ENCODE measurements at regions not wholly inside any gene's neighbourhood (a gene's known extent, or its start where the extent isn't known, plus 50 kb on each side); places are given as distances from the start of the nearest gene placed in this dataset.

DNA sequence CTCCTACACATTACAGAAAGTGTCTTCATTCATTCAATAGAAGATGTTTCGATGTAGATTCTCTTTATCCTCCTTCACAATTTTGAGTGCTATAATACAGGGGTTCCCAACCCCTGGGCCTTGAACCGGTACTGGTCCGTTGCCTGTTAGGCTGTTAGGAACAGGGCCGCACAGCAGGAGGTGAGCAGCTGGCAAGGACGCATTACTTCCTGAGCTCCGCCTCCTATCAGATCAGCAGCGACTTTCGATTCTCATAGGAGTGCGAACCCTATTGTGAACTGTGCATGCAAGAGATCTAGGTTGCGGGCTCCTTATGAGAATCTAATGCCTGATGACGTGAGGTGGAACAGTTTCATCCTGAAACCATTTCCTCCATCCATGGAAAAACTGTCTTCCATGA, 153.0 kb upstream of the SMC2 start:
- TF ChIP-seq, protein P1, sequence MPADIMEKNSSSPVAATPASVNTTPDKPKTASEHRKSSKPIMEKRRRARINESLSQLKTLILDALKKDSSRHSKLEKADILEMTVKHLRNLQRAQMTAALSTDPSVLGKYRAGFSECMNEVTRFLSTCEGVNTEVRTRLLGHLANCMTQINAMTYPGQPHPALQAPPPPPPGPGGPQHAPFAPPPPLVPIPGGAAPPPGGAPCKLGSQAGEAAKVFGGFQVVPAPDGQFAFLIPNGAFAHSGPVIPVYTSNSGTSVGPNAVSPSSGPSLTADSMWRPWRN (IDR thresholded peaks at IDR 0.05; ENCODE audit: low read depth): no peak
- TF ChIP-seq HMG20B (CRISPR knock-in tag; IDR thresholded peaks at IDR 0.05): no peak
- TF ChIP-seq, protein P2, sequence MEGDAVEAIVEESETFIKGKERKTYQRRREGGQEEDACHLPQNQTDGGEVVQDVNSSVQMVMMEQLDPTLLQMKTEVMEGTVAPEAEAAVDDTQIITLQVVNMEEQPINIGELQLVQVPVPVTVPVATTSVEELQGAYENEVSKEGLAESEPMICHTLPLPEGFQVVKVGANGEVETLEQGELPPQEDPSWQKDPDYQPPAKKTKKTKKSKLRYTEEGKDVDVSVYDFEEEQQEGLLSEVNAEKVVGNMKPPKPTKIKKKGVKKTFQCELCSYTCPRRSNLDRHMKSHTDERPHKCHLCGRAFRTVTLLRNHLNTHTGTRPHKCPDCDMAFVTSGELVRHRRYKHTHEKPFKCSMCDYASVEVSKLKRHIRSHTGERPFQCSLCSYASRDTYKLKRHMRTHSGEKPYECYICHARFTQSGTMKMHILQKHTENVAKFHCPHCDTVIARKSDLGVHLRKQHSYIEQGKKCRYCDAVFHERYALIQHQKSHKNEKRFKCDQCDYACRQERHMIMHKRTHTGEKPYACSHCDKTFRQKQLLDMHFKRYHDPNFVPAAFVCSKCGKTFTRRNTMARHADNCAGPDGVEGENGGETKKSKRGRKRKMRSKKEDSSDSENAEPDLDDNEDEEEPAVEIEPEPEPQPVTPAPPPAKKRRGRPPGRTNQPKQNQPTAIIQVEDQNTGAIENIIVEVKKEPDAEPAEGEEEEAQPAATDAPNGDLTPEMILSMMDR (IDR thresholded peaks at IDR 0.05 in 2 of 3, conservative IDR thresholded peaks at IDR 0.05 in 1 of 3; ENCODE audit: insufficient read depth in 2 of 3, low read depth in 1 of 3, low read length in 3 of 3): no peak
- no peak for TF ChIP-seq DDX20 (tag; IDR thresholded peaks at IDR 0.05; ENCODE audit: low read depth)
- TF ChIP-seq JUN (IDR thresholded peaks at IDR 0.05; ENCODE audit: borderline replicate concordance, low read depth, low read length): no peak
- TF ChIP-seq JUN (CRISPR knock-in tag; IDR thresholded peaks at IDR 0.05; ENCODE audit: borderline replicate concordance): no peak
- TF ChIP-seq, protein P3, sequence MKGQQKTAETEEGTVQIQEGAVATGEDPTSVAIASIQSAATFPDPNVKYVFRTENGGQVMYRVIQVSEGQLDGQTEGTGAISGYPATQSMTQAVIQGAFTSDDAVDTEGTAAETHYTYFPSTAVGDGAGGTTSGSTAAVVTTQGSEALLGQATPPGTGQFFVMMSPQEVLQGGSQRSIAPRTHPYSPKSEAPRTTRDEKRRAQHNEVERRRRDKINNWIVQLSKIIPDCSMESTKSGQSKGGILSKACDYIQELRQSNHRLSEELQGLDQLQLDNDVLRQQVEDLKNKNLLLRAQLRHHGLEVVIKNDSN (CRISPR knock-in tag; IDR thresholded peaks at IDR 0.05): no peak
- no peak for TF ChIP-seq ZBTB1 (CRISPR knock-in tag; IDR thresholded peaks at IDR 0.05; ENCODE audit: borderline replicate concordance, low read depth)
- no peak for TF ChIP-seq FOXM1 (IDR thresholded peaks at IDR 0.05; ENCODE audit: low read depth)
- TF ChIP-seq FOXM1 (CRISPR knock-in tag; IDR thresholded peaks at IDR 0.05; ENCODE audit: low read depth): no peak
- TF ChIP-seq CCNT2 (IDR thresholded peaks at IDR 0.05; ENCODE audit: borderline replicate concordance, extremely low read depth, insufficient read length, low read depth, low read length): no peak
- no peak for TF ChIP-seq ZNF232 (CRISPR knock-in tag; IDR thresholded peaks at IDR 0.05)
- no peak for TF ChIP-seq POLR2A (conservative IDR thresholded peaks at IDR 0.05)
- TF ChIP-seq, protein P4, sequence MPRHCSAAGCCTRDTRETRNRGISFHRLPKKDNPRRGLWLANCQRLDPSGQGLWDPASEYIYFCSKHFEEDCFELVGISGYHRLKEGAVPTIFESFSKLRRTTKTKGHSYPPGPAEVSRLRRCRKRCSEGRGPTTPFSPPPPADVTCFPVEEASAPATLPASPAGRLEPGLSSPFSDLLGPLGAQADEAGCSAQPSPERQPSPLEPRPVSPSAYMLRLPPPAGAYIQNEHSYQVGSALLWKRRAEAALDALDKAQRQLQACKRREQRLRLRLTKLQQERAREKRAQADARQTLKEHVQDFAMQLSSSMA (CRISPR knock-in tag; IDR thresholded peaks at IDR 0.05): no peak
- no peak for TF ChIP-seq ZNF121 (CRISPR knock-in tag; conservative IDR thresholded peaks at IDR 0.05)
